ENCODE measurements at regions not wholly inside any gene's neighbourhood (a gene's known extent, or its start where the extent isn't known, plus 50 kb on each side); places are given as distances from the start of the nearest gene placed in this dataset.

DNA sequence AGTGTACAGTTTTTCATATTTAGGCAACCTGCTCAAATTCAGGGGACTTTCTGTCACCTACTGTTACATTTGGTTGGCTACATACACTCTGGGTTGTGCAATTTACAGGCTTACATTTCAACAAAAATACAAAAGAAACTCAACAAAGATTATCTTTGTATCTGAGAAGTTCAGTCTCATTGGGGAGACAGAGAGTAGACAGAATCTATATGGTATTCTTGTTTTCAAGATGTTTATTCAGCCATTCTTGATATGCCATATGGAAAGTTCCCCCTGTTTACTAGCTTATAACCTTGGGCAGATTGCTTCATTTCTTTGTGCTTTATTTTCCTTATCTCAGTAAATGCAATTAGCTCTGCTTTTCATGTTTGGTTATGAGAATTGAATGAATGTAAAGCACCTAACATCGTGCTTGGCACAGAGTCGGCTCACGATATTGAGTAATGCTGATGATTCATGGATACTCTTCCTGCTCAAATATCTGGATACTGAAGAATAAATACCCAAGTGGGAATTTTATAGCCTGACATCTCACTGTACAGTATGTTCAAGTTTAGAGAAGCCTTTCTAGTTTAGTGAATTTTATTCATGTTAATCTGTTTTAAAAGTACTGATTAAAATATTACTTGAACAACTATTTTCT lies 96.5 kb upstream of the PACRGL start:
- no peak for TF ChIP-seq POLR2A (IDR thresholded peaks at IDR 0.05)
- TF ChIP-seq, protein P1, sequence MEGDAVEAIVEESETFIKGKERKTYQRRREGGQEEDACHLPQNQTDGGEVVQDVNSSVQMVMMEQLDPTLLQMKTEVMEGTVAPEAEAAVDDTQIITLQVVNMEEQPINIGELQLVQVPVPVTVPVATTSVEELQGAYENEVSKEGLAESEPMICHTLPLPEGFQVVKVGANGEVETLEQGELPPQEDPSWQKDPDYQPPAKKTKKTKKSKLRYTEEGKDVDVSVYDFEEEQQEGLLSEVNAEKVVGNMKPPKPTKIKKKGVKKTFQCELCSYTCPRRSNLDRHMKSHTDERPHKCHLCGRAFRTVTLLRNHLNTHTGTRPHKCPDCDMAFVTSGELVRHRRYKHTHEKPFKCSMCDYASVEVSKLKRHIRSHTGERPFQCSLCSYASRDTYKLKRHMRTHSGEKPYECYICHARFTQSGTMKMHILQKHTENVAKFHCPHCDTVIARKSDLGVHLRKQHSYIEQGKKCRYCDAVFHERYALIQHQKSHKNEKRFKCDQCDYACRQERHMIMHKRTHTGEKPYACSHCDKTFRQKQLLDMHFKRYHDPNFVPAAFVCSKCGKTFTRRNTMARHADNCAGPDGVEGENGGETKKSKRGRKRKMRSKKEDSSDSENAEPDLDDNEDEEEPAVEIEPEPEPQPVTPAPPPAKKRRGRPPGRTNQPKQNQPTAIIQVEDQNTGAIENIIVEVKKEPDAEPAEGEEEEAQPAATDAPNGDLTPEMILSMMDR (IDR thresholded peaks at IDR 0.05) = no peak
